Hematopoietic multipotent progenitor cell treated with erythropoietin and hydrocortisone succinate and interleukin-3 and kit ligand, for 4 days (in vitro differentiated cells): ENCODE measurements at regions not wholly inside any gene's neighbourhood (a gene's known extent, or its start where the extent isn't known, plus 50 kb on each side); places are given as distances from the start of the nearest gene placed in this dataset.
A peak's percentile ranks its signal among the peaks of the same experiment; 100 is the strongest.

ENCODE experiments used
- DNase-seq: peaks from one replicate; pipeline ENCODE4 v3.0.0-alpha.2; 2015

DNA sequence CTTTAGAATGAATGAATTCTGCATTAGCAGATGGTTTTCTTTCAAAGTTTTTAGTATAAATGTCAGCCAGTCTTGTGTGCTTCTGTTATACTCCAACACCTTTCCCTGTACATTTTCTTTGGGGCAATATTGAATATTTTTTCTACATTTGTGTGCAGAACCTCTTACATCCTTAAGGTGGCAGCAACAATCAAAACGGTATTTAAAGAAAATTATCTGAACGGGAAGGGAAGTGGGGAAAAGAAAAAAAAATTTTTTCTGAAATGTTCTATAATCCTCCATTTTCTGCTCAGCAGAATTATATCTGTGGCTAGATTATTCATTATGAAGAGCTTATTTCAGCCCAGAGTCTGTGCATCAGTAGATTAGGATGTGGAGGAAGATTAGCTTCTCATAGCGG, 347.3 kb upstream of the RAG2 start:
- peak; percentile 40 for DNase-seq

DNA sequence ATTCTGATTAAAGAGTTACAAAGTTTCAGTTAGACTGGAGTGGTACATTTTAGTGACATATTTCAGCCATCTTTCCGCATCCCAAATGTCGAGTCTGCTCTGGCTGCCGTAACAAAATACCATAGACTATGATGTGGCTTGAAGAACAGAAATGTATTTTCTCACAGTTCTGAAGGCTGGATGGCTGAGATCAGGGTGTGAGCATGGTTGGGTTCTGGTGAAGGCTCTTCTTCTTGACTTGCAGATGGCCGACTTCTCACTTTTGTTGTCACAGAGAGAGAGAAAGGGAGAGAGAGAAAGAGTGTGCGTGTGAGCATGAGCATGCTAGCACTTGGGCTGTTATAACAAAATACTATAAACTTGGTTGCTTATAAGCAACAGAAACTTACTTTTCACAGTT, 335.4 kb upstream of the RAG2 start:
- DNase-seq = no peak

GRCh38 chr11:36931139-36931538, 333.1 kb upstream of the RAG2 start:
- no peak for DNase-seq

DNA sequence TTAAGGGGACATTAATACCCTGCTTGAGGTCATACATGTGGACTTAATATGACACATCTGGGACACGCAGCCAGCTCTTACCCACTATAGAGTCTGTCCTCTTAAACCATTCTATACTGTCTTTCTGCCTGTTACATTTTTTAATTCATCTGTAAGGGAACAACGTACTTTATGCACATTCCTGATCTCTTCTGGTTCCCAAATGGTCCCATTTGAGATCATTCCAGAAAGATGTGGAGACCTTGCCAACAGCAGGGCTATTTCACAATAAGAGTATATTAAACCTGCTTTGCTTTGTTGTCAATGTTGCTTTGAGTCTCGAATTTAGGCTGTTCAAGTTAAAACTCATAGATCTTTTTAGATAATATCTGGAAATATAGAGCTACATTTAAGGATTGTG, 332.2 kb upstream of the RAG2 start:
- no peak for DNase-seq

DNA sequence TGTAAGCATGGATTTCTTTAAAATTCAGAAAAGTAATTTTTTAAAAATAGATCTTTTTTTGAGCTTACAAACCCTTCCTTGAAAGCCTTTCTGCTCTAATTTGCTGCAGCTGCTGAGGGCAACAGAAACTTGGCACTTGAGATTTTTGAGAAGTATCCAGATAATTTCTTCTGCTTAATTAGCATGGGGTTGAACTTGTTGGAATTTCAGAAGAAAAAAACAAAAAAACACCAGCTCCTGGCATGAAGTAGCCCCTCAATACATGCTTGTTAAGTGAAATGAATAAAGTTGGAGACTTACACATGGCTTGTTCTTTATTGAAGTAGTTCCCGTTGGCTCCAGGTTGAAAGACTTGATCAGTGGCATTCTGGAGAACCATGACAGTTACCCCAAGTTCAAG, 331.4 kb upstream of the RAG2 start:
- DNase-seq = no peak

DNA sequence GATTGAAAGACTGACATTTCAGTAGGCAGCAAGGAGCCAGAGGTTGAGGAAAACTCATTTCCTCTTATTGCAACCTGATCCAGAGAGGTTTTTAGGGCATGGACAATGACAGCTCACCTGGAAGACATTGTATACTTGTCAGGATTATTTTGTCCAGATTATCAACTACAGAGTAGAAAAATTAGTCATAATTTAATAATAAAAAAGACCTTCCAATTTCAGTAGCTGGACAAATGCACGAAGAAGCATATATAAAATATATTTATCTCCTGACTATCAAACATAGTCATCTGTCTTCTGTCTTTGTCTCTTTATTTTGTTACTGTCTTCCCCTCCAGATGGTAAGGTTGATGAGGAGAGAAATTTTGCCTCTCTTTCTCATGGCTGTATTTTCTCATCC, 330.6 kb upstream of the RAG2 start:
- DNase-seq = no peak

DNA sequence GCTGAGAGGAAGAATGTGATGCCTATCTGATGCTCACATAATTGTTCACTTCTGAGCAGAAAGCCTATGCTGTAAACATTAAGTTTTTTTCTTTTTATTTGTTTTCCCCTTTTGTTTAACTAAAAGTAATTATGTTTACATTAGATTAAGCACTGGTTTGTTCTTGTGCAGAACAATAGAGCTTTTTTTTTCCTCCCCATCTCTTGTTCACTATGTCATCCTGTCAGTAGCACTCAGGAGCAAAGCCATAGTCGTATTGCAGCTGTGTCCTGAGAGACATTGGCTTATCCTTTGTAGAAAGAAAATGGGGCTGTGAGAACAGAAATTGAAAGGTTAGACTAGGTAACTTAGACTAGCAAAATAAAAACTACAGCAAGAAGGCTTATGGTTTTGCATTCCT, 301.8 kb upstream of the RAG2 start:
- no peak for DNase-seq

GRCh38 chr11:36890841-36891240, 292.8 kb upstream of the RAG2 start:
- DNase-seq = no peak

DNA sequence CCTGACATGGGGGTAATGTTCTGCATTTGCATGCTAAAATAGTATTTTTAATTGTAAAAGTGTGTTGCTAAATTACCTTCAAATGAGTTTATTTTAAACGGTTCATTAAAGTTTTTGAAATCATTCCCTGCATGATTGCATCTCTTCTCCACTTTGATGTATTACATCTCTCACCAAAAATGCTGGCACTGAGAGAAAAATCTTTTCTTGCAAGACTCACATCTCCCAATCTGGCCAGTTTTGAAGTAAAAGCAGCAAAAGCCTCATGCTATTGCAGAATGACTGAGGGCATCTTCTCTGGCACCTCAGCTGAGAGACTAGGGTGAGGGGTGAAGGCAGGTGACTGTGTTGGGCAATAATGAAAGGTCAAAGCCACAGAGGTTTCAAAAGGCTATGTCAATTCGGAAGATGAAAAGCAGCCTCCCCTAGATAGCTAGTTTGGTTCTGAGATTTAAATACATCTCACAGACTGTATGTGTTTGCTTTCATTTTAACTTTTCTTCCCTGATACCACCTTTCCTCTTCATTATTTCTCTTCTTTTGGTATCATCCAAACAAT, 292.2 kb upstream of the RAG2 start:
- no peak for DNase-seq

DNA sequence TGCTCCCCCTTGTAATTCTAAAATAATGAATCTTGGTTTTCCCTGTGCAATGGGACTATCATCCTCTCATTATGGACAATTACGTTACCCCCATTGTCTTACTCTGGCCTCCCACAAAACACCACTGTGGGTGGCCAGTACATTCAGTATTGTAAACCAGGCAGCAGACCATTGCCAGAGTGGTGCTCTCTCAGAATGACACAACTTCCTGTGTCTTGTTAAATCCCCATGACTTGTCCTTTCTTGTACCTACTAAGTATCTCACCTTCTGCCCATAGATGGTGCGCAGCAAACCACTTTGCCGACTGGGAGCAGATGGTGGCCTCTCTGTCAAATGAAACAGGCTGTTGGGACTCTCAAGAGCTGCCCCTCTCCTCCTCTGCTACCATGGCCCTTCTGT, 287.1 kb upstream of the RAG2 start:
- no peak for DNase-seq

DNA sequence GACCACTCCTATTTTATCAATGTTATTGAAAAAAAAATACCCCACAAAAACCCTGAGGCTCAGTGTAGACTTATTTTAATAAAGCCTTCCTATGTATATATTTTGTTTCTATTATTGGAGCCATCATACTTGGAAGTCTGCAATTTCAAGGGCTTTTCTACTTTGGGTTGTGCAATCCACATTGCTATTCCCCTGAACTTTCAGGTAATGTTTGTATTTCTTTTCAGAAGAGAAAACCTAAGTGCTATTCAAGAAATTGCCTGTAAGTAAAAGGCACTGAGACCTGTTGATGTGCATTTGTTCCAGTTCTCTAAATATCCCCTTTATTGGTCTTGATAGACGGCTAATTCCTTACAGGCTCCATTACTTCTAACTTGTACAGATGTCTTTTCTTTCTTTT, 280.7 kb upstream of the RAG2 start:
- no peak for DNase-seq

DNA sequence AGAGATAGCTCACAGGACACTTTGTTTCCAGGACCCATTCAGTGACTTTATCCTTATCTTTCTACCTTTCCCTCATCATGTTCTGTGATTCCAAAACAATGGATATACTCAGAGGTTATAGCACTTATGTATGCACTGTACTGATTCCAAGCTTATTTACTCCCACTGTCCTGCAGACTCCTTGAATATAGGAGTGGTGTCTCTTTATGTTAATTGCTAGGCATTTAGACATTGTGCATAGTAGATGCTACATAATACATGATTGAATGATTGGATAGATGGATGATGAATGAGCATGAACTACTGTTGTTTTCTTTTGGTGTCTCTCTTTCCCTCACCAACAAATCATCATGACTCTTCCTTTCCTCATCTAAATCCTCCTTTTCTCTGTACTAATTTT, 279.1 kb upstream of the RAG2 start:
- DNase-seq = no peak

DNA sequence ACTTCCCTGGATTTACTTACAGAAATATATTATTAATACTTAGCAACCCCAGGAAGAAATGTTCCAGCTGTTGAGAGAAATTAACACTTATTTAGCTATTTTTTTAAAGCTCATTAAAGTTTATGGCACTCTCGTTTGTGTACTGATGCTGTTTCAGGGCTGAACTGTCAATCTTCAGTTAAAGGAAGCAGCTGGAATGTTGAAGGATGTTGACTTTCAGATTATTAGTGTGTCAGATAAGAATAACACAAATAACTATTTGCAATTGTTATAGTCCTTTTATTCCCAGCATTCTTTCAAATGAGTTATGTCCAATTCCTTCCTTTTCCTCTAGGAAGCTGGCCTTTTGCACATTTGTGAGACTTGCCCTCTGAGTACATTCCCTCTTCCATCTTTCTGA, 278.2 kb upstream of the RAG2 start:
- no peak for DNase-seq

DNA sequence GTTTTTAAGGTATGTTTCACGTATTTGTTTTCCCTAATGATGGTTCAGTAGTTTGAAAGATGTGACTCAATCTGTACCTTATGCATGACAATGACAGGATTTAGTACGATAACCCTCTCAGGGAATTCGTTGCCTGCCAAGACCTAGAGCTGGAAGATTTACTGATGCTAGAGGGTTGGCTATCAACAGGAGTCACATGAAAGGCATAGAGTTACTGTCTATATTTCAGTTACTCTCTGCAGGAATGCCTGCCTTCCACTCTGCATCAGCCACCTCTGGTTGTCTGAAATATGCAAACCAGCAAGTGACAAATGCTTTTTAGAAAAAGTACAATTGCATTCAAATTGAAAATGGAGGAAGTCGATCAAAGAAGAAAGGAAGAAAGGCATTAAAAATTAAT, 276.3 kb upstream of the RAG2 start:
- no peak for DNase-seq

- no peak for DNase-seq
Measured at GRCh38 chr11:36870361-36870760, 272.3 kb upstream of the RAG2 start.

GRCh38 chr11:36868380-36868779, 270.3 kb upstream of the RAG2 start:
- DNase-seq = no peak

- DNase-seq = no peak
Measured at GRCh38 chr11:36865846-36866245, 267.8 kb upstream of the RAG2 start.

GRCh38 chr11:36854875-36855274, 256.8 kb upstream of the RAG2 start:
- no peak for DNase-seq

DNA sequence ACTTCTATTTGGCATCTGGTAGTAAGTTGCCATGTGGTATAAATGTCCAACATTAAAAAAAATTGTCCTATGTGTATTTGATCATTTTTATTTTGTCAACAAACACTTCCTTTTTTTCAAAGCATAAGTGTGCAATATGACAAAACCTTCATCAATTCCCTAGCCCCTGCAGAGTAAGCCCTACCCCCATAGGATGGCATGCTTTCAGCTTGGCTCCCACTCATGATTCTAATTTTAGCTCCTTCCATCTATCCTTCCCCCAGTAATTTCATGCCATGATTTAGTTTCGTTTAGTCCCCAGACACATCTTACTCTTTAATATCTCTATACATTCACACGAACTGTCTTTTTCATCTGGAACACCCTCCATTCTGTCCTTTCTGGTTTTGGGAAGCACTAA, 250.6 kb upstream of the RAG2 start:
- no peak for DNase-seq

GRCh38 chr11:36840378-36840777, 242.3 kb upstream of the RAG2 start:
- DNase-seq = no peak

GRCh38 chr11:36837831-36838437, 239.9 kb upstream of the RAG2 start:
- DNase-seq = no peak

- DNase-seq = no peak
Measured at GRCh38 chr11:36825251-36825650, 227.2 kb upstream of the RAG2 start.

DNA sequence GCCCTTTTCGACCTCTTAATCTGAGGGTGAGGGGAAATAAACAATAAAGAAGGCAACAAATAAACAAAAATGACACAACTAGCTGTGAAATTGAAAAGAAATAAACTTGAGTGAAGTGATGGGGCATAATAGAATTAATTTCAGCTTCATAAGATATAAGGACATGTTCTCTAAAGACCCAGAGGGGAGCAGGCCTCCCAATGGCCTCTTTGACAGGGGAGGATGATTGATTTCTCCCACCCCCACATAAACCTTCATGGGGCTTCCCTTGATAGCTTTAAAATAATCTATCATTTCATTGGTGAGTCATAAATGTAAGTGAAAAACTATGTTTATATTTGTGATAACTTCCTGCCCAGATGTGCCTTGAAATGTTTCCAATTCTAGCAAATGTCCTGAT, 226.3 kb upstream of the RAG2 start:
- no peak for DNase-seq

GRCh38 chr11:36822829-36823228, 224.8 kb upstream of the RAG2 start:
- no peak for DNase-seq

DNA sequence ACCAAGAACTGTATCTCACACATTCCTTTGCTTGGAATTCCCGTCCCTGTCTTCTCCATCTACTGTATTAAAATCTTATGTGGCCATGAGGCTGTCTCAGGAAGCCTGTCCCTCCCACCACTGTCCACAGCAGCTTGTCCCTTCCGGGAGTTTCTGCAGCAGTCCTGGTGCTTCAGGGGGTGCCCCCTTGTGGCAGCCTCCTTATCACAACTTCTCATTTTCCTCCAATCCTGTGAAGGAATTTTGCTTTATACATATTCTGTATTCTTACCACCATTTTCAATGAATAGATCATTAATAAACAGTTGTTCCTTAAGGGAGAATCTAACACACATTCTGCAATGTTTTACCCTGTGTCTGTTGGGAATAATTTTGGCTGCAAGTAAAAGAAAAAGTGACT, 220.4 kb upstream of the RAG2 start:
- peak; percentile 21 for DNase-seq
